ENCODE measurements at regions not wholly inside any gene's neighbourhood (a gene's known extent, or its start where the extent isn't known, plus 50 kb on each side); places are given as distances from the start of the nearest gene placed in this dataset.

- TF ChIP-seq CTCF (IDR thresholded peaks at IDR 0.05 in 2 of 3, conservative IDR thresholded peaks at IDR 0.05 in 1 of 3; ENCODE audit: control insufficient read depth in 2 of 3, extremely low read depth in 1 of 3, insufficient read depth in 1 of 3, low read depth in 3 of 3, low read length in 3 of 3) (no peak), NFIC (IDR thresholded peaks at IDR 0.05; ENCODE audit: low read depth, low read length) (no peak), GABPA (IDR thresholded peaks at IDR 0.05; ENCODE audit: low read depth) (no peak), MXI1 (IDR thresholded peaks at IDR 0.05; ENCODE audit: low read depth, low read length) (no peak), MYC (IDR thresholded peaks at IDR 0.05; ENCODE audit: insufficient read depth, insufficient read length, insufficient replicate concordance, low read length, severe bottlenecking) (no peak), CEBPZ (IDR thresholded peaks at IDR 0.05; ENCODE audit: low read depth, low read length) (no peak), EZH2 (IDR thresholded peaks at IDR 0.05; ENCODE audit: borderline replicate concordance, control insufficient read depth, low read depth, low read length) (no peak), MAX (IDR thresholded peaks at IDR 0.05; ENCODE audit: low read depth, low read length) (no peak), RB1 (IDR thresholded peaks at IDR 0.05; ENCODE audit: borderline replicate concordance) (no peak), POLR2AphosphoS5 (IDR thresholded peaks at IDR 0.05; ENCODE audit: low read length) (no peak)
These were observed 123.6 kb downstream of the ZNF248 start for GRCh38 chr10:37733822-37734221.

Measured in GM12878 (cell line).